HEK293T (cell line): ENCODE measurements at regions not wholly inside any gene's neighbourhood (a gene's known extent, or its start where the extent isn't known, plus 50 kb on each side); places are given as distances from the start of the nearest gene placed in this dataset.

ENCODE experiments used
- FOXA1 ChIP-seq: fragments of 450-650 bp; IDR thresholded peaks from 2 replicates; pipeline ENCODE4 v1.6.1; 2016; ENCODE audit warnings: mild to moderate bottlenecking
- FOXM1 ChIP-seq: fragments of 450-650 bp; IDR thresholded peaks from 2 replicates; pipeline ENCODE4 v1.6.1; 2017; ENCODE audit warnings: mild to moderate bottlenecking, borderline replicate concordance
- SUZ12 ChIP-seq: fragments of 450-650 bp; IDR thresholded peaks from 2 replicates; pipeline ENCODE4 v1.6.1; 2016; ENCODE audit warnings: mild to moderate bottlenecking

DNA sequence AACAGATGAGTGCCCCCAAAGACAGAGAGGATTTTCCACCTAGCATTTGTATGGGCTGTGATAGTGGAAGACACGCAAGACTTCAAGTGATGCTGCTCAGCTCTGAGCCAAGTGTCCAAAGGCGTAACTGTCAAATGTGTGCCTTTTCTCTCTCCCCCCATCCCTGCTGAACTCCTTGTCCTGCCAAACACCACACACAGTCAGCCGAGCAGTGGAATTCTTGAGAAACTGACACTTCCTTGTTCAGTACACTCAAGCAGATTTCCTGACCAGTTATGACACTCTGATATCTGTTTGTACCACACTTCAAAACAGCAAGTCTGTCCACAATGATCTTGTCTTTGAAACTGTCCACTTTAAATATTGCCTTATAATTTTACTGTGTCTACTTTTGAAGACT is 166.4 kb downstream of the PIK3R1 start:
- TF ChIP-seq SUZ12 (no peak), FOXM1 (no peak), FOXA1 (no peak)
